Astrocyte of the cerebellum (primary cell): ENCODE measurements at regions not wholly inside any gene's neighbourhood (a gene's known extent, or its start where the extent isn't known, plus 50 kb on each side); places are given as distances from the start of the nearest gene placed in this dataset.

Source experiments
- DNase-seq: peaks from one replicate; pipeline ENCODE4 v3.0.0-alpha.2; 2011; ENCODE audit warnings: low read depth
- H3K4me3 ChIP-seq: 2 replicates; pipeline ENCODE4 v1.5.1; 2011; ENCODE audit warnings: mild to moderate bottlenecking, low read depth, low read length, moderate library complexity
- in situ Hi-C: cut with HindIII; loops from 2 replicates; pipeline ENCODE4 v1.10.0; 2017; ENCODE audit warnings: low sequenced_read_pairs
- TF ChIP-seq, protein P1 (sequence below): IDR thresholded peaks from 2 replicates; pipeline ENCODE4 v1.5.1; 2012; ENCODE audit warnings: low read length, low read depth, moderate library complexity, mild to moderate bottlenecking; ENCODE audit errors: missing control alignments

GRCh38 chr2:41716497-41716896 lies 331.3 kb upstream of the PKDCC start:
- no peak overlapping the region for H3K4me3 ChIP-seq
- TF ChIP-seq, protein P1, sequence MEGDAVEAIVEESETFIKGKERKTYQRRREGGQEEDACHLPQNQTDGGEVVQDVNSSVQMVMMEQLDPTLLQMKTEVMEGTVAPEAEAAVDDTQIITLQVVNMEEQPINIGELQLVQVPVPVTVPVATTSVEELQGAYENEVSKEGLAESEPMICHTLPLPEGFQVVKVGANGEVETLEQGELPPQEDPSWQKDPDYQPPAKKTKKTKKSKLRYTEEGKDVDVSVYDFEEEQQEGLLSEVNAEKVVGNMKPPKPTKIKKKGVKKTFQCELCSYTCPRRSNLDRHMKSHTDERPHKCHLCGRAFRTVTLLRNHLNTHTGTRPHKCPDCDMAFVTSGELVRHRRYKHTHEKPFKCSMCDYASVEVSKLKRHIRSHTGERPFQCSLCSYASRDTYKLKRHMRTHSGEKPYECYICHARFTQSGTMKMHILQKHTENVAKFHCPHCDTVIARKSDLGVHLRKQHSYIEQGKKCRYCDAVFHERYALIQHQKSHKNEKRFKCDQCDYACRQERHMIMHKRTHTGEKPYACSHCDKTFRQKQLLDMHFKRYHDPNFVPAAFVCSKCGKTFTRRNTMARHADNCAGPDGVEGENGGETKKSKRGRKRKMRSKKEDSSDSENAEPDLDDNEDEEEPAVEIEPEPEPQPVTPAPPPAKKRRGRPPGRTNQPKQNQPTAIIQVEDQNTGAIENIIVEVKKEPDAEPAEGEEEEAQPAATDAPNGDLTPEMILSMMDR = no peak
- in situ Hi-C loops = no loop called here
- no peak for DNase-seq

DNA sequence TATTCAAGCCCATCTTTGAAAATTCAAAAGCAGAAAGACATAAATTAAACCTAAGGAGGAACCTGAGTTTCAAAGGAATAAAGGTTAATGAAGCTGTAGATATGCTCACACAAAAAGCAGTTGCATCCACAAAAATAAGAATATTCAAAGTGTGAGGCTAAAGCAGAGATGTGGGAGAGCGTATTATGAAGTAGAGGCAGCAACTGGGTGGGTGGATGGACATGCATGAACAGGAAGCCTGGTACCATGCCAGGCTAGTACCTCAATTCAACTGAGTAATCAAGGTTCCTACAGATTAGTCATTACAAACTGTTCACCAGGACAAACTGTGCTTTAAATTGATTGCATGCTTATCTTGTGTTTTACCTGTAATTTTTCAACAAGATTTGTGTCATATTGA lies 330.0 kb upstream of the PKDCC start:
- no peak overlapping the region for H3K4me3 ChIP-seq
- TF ChIP-seq, protein P1 = no peak
- in situ Hi-C loops = no loop called here
- DNase-seq = no peak

DNA sequence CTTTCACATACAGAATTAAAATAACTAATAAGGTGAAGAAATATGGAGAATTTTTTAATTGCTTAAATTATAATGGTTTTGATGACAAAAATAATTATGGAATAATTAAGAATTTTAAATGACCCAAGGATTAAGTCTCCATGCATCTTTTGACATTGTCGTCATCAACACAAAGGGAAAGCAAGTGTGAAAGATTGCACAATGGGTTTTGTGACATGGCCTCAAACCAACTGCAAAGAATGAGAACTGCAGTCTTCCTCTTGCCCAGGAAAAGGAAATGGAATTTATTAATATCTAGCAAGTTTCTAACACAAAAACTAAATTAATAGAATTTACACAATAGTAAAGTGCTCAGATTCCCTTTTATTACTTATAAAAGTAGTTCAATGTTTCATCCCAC lies 329.1 kb upstream of the PKDCC start:
- TF ChIP-seq, protein P1 = no peak
- in situ Hi-C loops = no loop called here
- DNase-seq = no peak
- no peak overlapping the region for H3K4me3 ChIP-seq

GRCh38 chr2:41719756-41720155 lies 328.1 kb upstream of the PKDCC start:
- TF ChIP-seq, protein P1 = no peak
- H3K4me3 ChIP-seq = no peak overlapping the region
- in situ Hi-C loops = no loop called here
- DNase-seq = no peak

- no peak for DNase-seq
- no peak overlapping the region for H3K4me3 ChIP-seq
- in situ Hi-C loops = no loop called here
- TF ChIP-seq, protein P1 = no peak
Observed at GRCh38 chr2:41720331-41721251, 327.2 kb upstream of the PKDCC start.

DNA sequence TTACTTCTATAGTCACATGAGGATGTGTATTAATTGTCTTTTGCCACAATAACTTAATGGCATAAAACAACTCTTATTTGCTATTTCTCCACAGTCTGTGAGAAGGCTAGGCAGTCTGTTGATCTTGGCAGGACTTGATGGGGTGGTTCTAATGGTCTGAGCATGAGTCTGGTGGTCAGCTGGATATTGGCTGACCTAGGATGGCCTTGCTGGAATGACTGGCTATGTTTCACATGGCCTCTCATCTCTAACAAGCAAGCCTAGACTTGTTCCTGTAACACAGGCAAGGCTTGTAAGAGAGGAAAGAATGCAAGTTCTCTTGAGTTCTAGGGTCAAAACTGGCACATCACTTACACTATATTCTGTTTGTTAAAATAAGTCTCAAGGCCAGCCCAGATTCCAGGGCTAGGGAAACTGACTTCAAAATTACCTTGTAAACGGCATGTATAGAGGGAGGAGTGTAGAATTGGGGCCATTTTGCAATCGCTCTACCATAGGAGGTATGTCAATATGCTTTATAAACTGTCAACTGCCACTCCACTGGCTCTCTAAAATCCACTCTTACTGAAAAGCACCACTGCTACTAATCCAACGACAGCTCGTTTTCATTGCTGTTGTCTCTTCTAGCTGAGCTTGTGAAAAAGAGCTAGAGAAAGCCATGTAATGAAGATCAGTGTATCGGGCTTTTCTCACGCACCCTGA lies 325.0 kb upstream of the PKDCC start:
- in situ Hi-C loops = no loop called here
- TF ChIP-seq, protein P1 = no peak
- DNase-seq = peak; percentile 15
- no peak overlapping the region for H3K4me3 ChIP-seq
